GM23338 (cell line): ENCODE measurements at regions not wholly inside any gene's neighbourhood (a gene's known extent, or its start where the extent isn't known, plus 50 kb on each side); places are given as distances from the start of the nearest gene placed in this dataset.

ENCODE experiments used
- CTCF ChIP-seq, 2 experiments: fragments of 200-600 bp in 1 of 2; sonication (generic) in 1 of 2; conservative IDR thresholded peaks; 2 replicates each; pipeline versions ENCODE4 v1.5.1 to v1.6.1; 2016 to 2017; ENCODE audit warnings: antibody characterized with exemption in 2 of 2, low read depth in 2 of 2, mild to moderate bottlenecking in 2 of 2, moderate library complexity in 1 of 2
- ETS1 ChIP-seq: IDR thresholded peaks from 2 replicates; pipeline ENCODE4 v1.6.1; 2016; ENCODE audit warnings: antibody characterized with exemption
- EZH2 ChIP-seq: fragments of 200-600 bp; sonication (generic); IDR thresholded peaks from one replicate; pipeline ENCODE4 v1.8.0; 2017; ENCODE audit warnings: antibody characterized with exemption, mild to moderate bottlenecking, low read depth; ENCODE audit not compliant: unreplicated experiment
- EZH2phosphoT487 ChIP-seq: fragments of 200-600 bp; sonication (generic); IDR thresholded peaks from one replicate; pipeline ENCODE4 v1.8.1; 2018; ENCODE audit warnings: antibody characterized with exemption; ENCODE audit not compliant: unreplicated experiment
- NANOG ChIP-seq: IDR thresholded peaks from 2 replicates; pipeline ENCODE4 v1.6.1; 2016; ENCODE audit warnings: antibody characterized with exemption, borderline replicate concordance
- POLR2AphosphoS5 ChIP-seq: IDR thresholded peaks from 2 replicates; pipeline ENCODE4 v1.6.1; 2016; ENCODE audit warnings: antibody characterized with exemption, low read depth
- ZNF114 ChIP-seq: fragments of 250-450 bp; sonication (Bioruptor Pico); IDR thresholded peaks from 2 replicates; pipeline ENCODE4 v1.5.0; 2020; ENCODE audit warnings: mild to moderate bottlenecking, moderate library complexity
- ZNF331 ChIP-seq: fragments of 250-450 bp; sonication (Bioruptor Pico); IDR thresholded peaks from 2 replicates; pipeline ENCODE4 v1.5.0; 2020; ENCODE audit warnings: low read depth, mild to moderate bottlenecking, moderate library complexity
- ZNF462 ChIP-seq: fragments of 250-450 bp; sonication (Bioruptor Pico); IDR thresholded peaks from 2 replicates; pipeline ENCODE4 v1.5.0; 2020; ENCODE audit warnings: mild to moderate bottlenecking, moderate library complexity

- TF ChIP-seq ZNF462 (CRISPR knock-in tag) (no peak), ZNF114 (CRISPR knock-in tag) (no peak), ETS1 (no peak), EZH2 (no peak), NANOG (no peak), EZH2phosphoT487 (no peak), CTCF (conservative IDR thresholded peaks at IDR 0.05; ENCODE audit: low read depth in 2 of 2) (no peak), ZNF331 (CRISPR knock-in tag) (no peak), POLR2AphosphoS5 (no peak)
Observed at GRCh38 chr18:24995056-24995455, 356.9 kb downstream of the ZNF521 start (continued).
